Activated naive CD4-positive, alpha-beta T cell treated with anti-CD3 and anti-CD28 coated beads, Interleukin-2, amount 10 ng/mL, durations not matched to agents 7 days and 5 days (primary cell): ENCODE measurements at regions not wholly inside any gene's neighbourhood (a gene's known extent, or its start where the extent isn't known, plus 50 kb on each side); places are given as distances from the start of the nearest gene placed in this dataset.

ENCODE experiments used
- CTCF ChIA-PET: fragments of 350-600 bp; sonication (Branson Sonifier 250); formaldehyde crosslinking; loops from one replicate; lab custom pipeline; 2021; ENCODE audit warnings: antibody characterized with exemption; lab: Charles Lee
- DNase-seq: peaks from one replicate; pipeline ENCODE4 v3.0.0-alpha.2; 2020
- H3K27ac Mint-ChIP-seq: one replicate; pipeline ENCODE4 v1.8.0; 2021; ENCODE audit warnings: mild to moderate bottlenecking, moderate library complexity, mixed read lengths
- H3K27me3 Mint-ChIP-seq: one replicate; pipeline ENCODE4 v1.8.0; 2021; ENCODE audit warnings: mild to moderate bottlenecking, mixed read lengths
- H3K36me3 Mint-ChIP-seq: one replicate; pipeline ENCODE4 v1.8.0; 2021; ENCODE audit warnings: mixed read lengths
- H3K4me1 Mint-ChIP-seq: one replicate; pipeline ENCODE4 v1.8.0; 2021; ENCODE audit warnings: mixed read lengths
- H3K4me3 Mint-ChIP-seq: one replicate; pipeline ENCODE4 v1.8.0; 2021; ENCODE audit warnings: mild to moderate bottlenecking, moderate library complexity, mixed read lengths
- H3K9me3 Mint-ChIP-seq: one replicate; pipeline ENCODE4 v1.8.0; 2021; ENCODE audit warnings: mixed read lengths

GRCh38 chr3:13224967-13225366, 151.7 kb upstream of the IQSEC1 start:
- H3K9me3 Mint-ChIP-seq = no peaks in the 10 kb centered on the region
- H3K27ac Mint-ChIP-seq = no peak overlapping the region
- H3K27me3 Mint-ChIP-seq = peaks cover 30% of the 10 kb centered on the region
- peaks cover 4% of the 10 kb centered on the region for H3K4me1 Mint-ChIP-seq
- H3K36me3 Mint-ChIP-seq = no peaks in the 10 kb centered on the region
- CTCF ChIA-PET = no interaction called here
- no peak for DNase-seq
- H3K4me3 Mint-ChIP-seq = no peak overlapping the region

GRCh38 chr3:13223574-13224237, 150.5 kb upstream of the IQSEC1 start:
- H3K4me1 Mint-ChIP-seq = peaks cover 4% of the 10 kb centered on the region
- no peak for DNase-seq
- H3K27ac Mint-ChIP-seq = no peak overlapping the region
- no peaks in the 10 kb centered on the region for H3K36me3 Mint-ChIP-seq
- H3K27me3 Mint-ChIP-seq = peaks cover 29% of the 10 kb centered on the region
- CTCF ChIA-PET = no interaction called here
- no peaks in the 10 kb centered on the region for H3K9me3 Mint-ChIP-seq
- no peak overlapping the region for H3K4me3 Mint-ChIP-seq

- Mint-ChIP-seq H3K36me3 (no peaks in the 10 kb centered on the region), H3K27me3 (peaks cover 30% of the 10 kb centered on the region), H3K9me3 (no peaks in the 10 kb centered on the region), H3K4me1 (peaks cover 4% of the 10 kb centered on the region), H3K27ac (no peak overlapping the region), H3K4me3 (no peak overlapping the region)
- CTCF ChIA-PET = no interaction called here
- DNase-seq = no peak
Observed at GRCh38 chr3:13222891-13223573, 149.8 kb upstream of the IQSEC1 start.

- DNase-seq = no peak
- Mint-ChIP-seq H3K4me3 (no peak overlapping the region), H3K36me3 (no peaks in the 10 kb centered on the region), H3K27ac (no peak overlapping the region), H3K27me3 (peaks cover 29% of the 10 kb centered on the region), H3K9me3 (no peaks in the 10 kb centered on the region), H3K4me1 (peaks cover 4% of the 10 kb centered on the region)
- CTCF ChIA-PET = no interaction called here
Observed at GRCh38 chr3:13222131-13222530, 148.9 kb upstream of the IQSEC1 start.

- no peaks in the 10 kb centered on the region for H3K36me3 Mint-ChIP-seq
Observed at GRCh38 chr3:13221491-13222061, 148.3 kb upstream of the IQSEC1 start.

GRCh38 chr3:13220991-13221390, 147.8 kb upstream of the IQSEC1 start:
- H3K27ac Mint-ChIP-seq = no peak overlapping the region
- H3K4me3 Mint-ChIP-seq = no peak overlapping the region
- peaks cover 37% of the 10 kb centered on the region for H3K27me3 Mint-ChIP-seq
- DNase-seq = no peak
- CTCF ChIA-PET = no interaction called here
- H3K36me3 Mint-ChIP-seq = no peaks in the 10 kb centered on the region
- H3K4me1 Mint-ChIP-seq = peaks cover 4% of the 10 kb centered on the region
- H3K9me3 Mint-ChIP-seq = no peaks in the 10 kb centered on the region

More at GRCh38 chr3:13221491-13222061, 148.3 kb upstream of the IQSEC1 start:
- Mint-ChIP-seq H3K4me3 (no peak overlapping the region), H3K27me3 (peaks cover 32% of the 10 kb centered on the region), H3K9me3 (no peaks in the 10 kb centered on the region), H3K4me1 (peaks cover 4% of the 10 kb centered on the region), H3K27ac (no peak overlapping the region)
- DNase-seq = no peak
- CTCF ChIA-PET = no interaction called here

GRCh38 chr3:13219902-13220296, 146.7 kb upstream of the IQSEC1 start:
- Mint-ChIP-seq H3K4me3 (no peak overlapping the region), H3K27ac (no peak overlapping the region), H3K4me1 (peaks cover 4% of the 10 kb centered on the region), H3K9me3 (no peaks in the 10 kb centered on the region), H3K27me3 (peaks cover 38% of the 10 kb centered on the region), H3K36me3 (no peaks in the 10 kb centered on the region)
- CTCF ChIA-PET = no interaction called here
- no peak for DNase-seq

GRCh38 chr3:13219077-13219901, 146.1 kb upstream of the IQSEC1 start:
- CTCF ChIA-PET = no interaction called here
- Mint-ChIP-seq H3K27ac (no peak overlapping the region), H3K27me3 (peaks cover 40% of the 10 kb centered on the region), H3K4me1 (peaks cover 4% of the 10 kb centered on the region), H3K4me3 (no peak overlapping the region), H3K9me3 (no peaks in the 10 kb centered on the region), H3K36me3 (no peaks in the 10 kb centered on the region)
- no peak for DNase-seq

GRCh38 chr3:13218541-13218908, 145.3 kb upstream of the IQSEC1 start:
- DNase-seq = no peak
- Mint-ChIP-seq H3K36me3 (no peaks in the 10 kb centered on the region), H3K9me3 (no peaks in the 10 kb centered on the region), H3K27ac (no peak overlapping the region), H3K4me1 (peaks cover 3% of the 10 kb centered on the region), H3K4me3 (no peak overlapping the region), H3K27me3 (peaks cover 41% of the 10 kb centered on the region)
- CTCF ChIA-PET = no interaction called here

GRCh38 chr3:13217736-13218540, 144.7 kb upstream of the IQSEC1 start:
- Mint-ChIP-seq H3K4me3 (no peak overlapping the region), H3K4me1 (no peaks in the 10 kb centered on the region), H3K9me3 (no peaks in the 10 kb centered on the region), H3K27me3 (peaks cover 36% of the 10 kb centered on the region), H3K27ac (no peak overlapping the region), H3K36me3 (no peaks in the 10 kb centered on the region)
- CTCF ChIA-PET = interaction anchor here (0.7 kb wide), 1 partner anchor 126 kb away, joined by 3 read pairs; no protein-coding TSS in a partner anchor
- no peak for DNase-seq

GRCh38 chr3:13217253-13217652, 144.0 kb upstream of the IQSEC1 start:
- Mint-ChIP-seq H3K4me3 (no peak overlapping the region), H3K9me3 (no peaks in the 10 kb centered on the region), H3K36me3 (no peaks in the 10 kb centered on the region), H3K4me1 (no peaks in the 10 kb centered on the region), H3K27ac (no peak overlapping the region), H3K27me3 (peaks cover 36% of the 10 kb centered on the region)
- no peak for DNase-seq
- CTCF ChIA-PET = interaction anchor here (0.7 kb wide), 1 partner anchor 125 kb away, joined by 3 read pairs; no protein-coding TSS in a partner anchor

GRCh38 chr3:13215940-13216546, 142.8 kb upstream of the IQSEC1 start:
- no peak for DNase-seq
- CTCF ChIA-PET = no interaction called here
- Mint-ChIP-seq H3K9me3 (no peaks in the 10 kb centered on the region), H3K27ac (no peak overlapping the region), H3K4me3 (no peak overlapping the region), H3K36me3 (no peaks in the 10 kb centered on the region), H3K27me3 (peaks cover 44% of the 10 kb centered on the region), H3K4me1 (no peaks in the 10 kb centered on the region)

GRCh38 chr3:13214847-13215472, 141.7 kb upstream of the IQSEC1 start:
- no peaks in the 10 kb centered on the region for H3K4me1 Mint-ChIP-seq
- DNase-seq = no peak
- no peaks in the 10 kb centered on the region for H3K36me3 Mint-ChIP-seq
- no peak overlapping the region for H3K4me3 Mint-ChIP-seq
- H3K9me3 Mint-ChIP-seq = no peaks in the 10 kb centered on the region
- no peak overlapping the region for H3K27ac Mint-ChIP-seq
- CTCF ChIA-PET = interaction anchor here (1.0 kb wide), 1 partner anchor 123 kb away, joined by 3 read pairs; no protein-coding TSS in a partner anchor
- peaks cover 45% of the 10 kb centered on the region for H3K27me3 Mint-ChIP-seq
